H1 (cell line): ENCODE measurements at regions not wholly inside any gene's neighbourhood (a gene's known extent, or its start where the extent isn't known, plus 50 kb on each side); places are given as distances from the start of the nearest gene placed in this dataset.

Source experiments
- CTCF ChIP-seq, 3 experiments: IDR thresholded peaks; 1 replicate in 2 of 3; 2 replicates in 1 of 3; pipeline versions ENCODE4 v1.5.1 to v1.6.1; 2011; ENCODE audit warnings: low read length in 3 of 3, mild to moderate bottlenecking in 3 of 3, inconsistent platforms in 2 of 3, low read depth in 1 of 3, moderate library complexity in 1 of 3; ENCODE audit not compliant: insufficient read depth in 1 of 3; ENCODE audit errors: control extremely low read depth in 1 of 3
- EP300 ChIP-seq, 2 experiments: IDR thresholded peaks; 1 replicate in 1 of 2; 2 replicates in 1 of 2; pipeline ENCODE4 v1.6.1; 2011 to 2012; ENCODE audit warnings: low read depth in 2 of 2, low read length in 2 of 2, mild to moderate bottlenecking in 2 of 2, borderline replicate concordance in 1 of 2, inconsistent platforms in 1 of 2, moderate library complexity in 1 of 2
- EZH2 ChIP-seq: fragments of 200-600 bp; sonication (generic); IDR thresholded peaks from 2 replicates; pipeline ENCODE4 v1.7.1; 2012; ENCODE audit warnings: low read depth, mild to moderate bottlenecking, moderate library complexity, low read length, inconsistent platforms; ENCODE audit not compliant: severe bottlenecking
- JUN ChIP-seq: IDR thresholded peaks from 2 replicates; pipeline ENCODE4 v1.6.1; 2011; ENCODE audit warnings: low read depth, mild to moderate bottlenecking, improper control_type of control experiment, low read length
- KDM4A ChIP-seq: IDR thresholded peaks from one replicate; pipeline ENCODE4 v1.7.1; 2012; ENCODE audit warnings: low read depth, mild to moderate bottlenecking, moderate library complexity, low read length, inconsistent platforms; ENCODE audit not compliant: severe bottlenecking
- KDM5A ChIP-seq: fragments of 200-600 bp; IDR thresholded peaks from 2 replicates; pipeline ENCODE4 v1.7.1; 2012; ENCODE audit warnings: mild to moderate bottlenecking, low read length, inconsistent platforms, mixed read lengths

DNA sequence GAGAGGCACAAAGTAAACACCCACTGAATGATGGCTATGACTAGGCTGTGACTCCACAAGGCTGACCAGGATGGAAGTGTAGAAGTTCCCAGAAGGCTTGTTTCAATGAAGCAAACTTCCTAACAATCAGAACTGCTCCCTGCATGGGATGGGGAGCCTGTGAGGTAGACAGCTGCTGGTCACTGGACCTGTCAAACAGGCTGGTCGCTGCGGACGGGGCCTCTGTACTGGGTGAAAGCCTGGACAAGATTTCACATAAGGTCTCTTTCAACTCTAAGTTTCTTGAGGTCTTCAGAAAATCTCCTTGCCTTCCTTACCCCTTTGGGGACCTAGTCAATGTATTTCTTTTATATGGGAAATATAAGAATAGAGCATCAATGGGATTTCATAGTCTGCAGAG is 438.2 kb downstream of the BUD13 start (continued):
- TF ChIP-seq CTCF (IDR thresholded peaks at IDR 0.05; ENCODE audit: control extremely low read depth in 1 of 3, insufficient read depth in 1 of 3, low read depth in 1 of 3, low read length in 3 of 3) (no peak), EZH2 (no peak), KDM5A (no peak), JUN (no peak), EP300 (IDR thresholded peaks at IDR 0.05; ENCODE audit: borderline replicate concordance in 1 of 2, low read depth in 2 of 2, low read length in 2 of 2) (no peak), KDM4A (no peak)
